Left ventricle myocardium inferior (tissue), 1 donor: ENCODE measurements at regions not wholly inside any gene's neighbourhood (a gene's known extent, or its start where the extent isn't known, plus 50 kb on each side); places are given as distances from the start of the nearest gene placed in this dataset.

Source experiments
- DNase-seq: peaks from one replicate; pipeline ENCODE4 v3.0.0-alpha.2; 2020
- H3K27ac ChIP-seq: fragments of 200-600 bp; replicated peaks from 2 replicates; pipeline ENCODE4 v1.8.0; 2021
- H3K27me3 ChIP-seq: fragments of 200-600 bp; 2 replicates; pipeline ENCODE4 v1.8.0; 2021; ENCODE audit warnings: low read depth
- H3K36me3 ChIP-seq: fragments of 200-600 bp; 2 replicates; pipeline ENCODE4 v1.8.0; 2021
- H3K4me1 ChIP-seq: fragments of 200-600 bp; 2 replicates; pipeline ENCODE4 v1.8.0; 2021
- H3K4me3 ChIP-seq: fragments of 200-600 bp; 2 replicates; pipeline ENCODE4 v1.8.0; 2021; ENCODE audit warnings: mild to moderate bottlenecking, moderate library complexity
- H3K9me3 ChIP-seq: fragments of 200-600 bp; replicated peaks from 2 replicates; pipeline ENCODE4 v1.8.0; 2021
- CTCF ChIP-seq: fragments of 200-600 bp; IDR thresholded peaks from 2 replicates; pipeline ENCODE4 v1.8.0; 2021; ENCODE audit warnings: antibody characterized with exemption, mild to moderate bottlenecking, borderline replicate concordance
- intact Hi-C: fragments of 100-400 bp; cut with micrococcal nuclease; formaldehyde crosslinking; loops from one replicate; pipeline ENCODE4 v1.11.0; 2022
- donor health status: DM: no; HTN: yes; CAD: no; lungs with severe emphysema.

- no peaks in the 10 kb centered on the region for H3K36me3 ChIP-seq
- TF ChIP-seq CTCF, result no peak
- H3K27ac ChIP-seq, result no peak overlapping the region
- no peaks in the 10 kb centered on the region for H3K9me3 ChIP-seq
- intact Hi-C loops, result no loop called here
- H3K4me1 ChIP-seq, result no peaks in the 10 kb centered on the region
- H3K27me3 ChIP-seq, result no peaks in the 10 kb centered on the region
- H3K4me3 ChIP-seq, result no peak overlapping the region
- DNase-seq, result no peak
These were observed 82.1 kb downstream of the PPP1R2C start for GRCh38 chrX:42695800-42696358.

GRCh38 chrX:42694260-42694815 is 83.6 kb downstream of the PPP1R2C start:
- no peak overlapping the region for H3K27ac ChIP-seq
- H3K4me1 ChIP-seq, result no peaks in the 10 kb centered on the region
- no peaks in the 10 kb centered on the region for H3K27me3 ChIP-seq
- no peaks in the 10 kb centered on the region for H3K36me3 ChIP-seq
- no peak overlapping the region for H3K4me3 ChIP-seq
- DNase-seq, result no peak
- no peaks in the 10 kb centered on the region for H3K9me3 ChIP-seq
- intact Hi-C loops, result no loop called here
- no peak for TF ChIP-seq CTCF

- H3K9me3 ChIP-seq, result no peaks in the 10 kb centered on the region
- H3K27me3 ChIP-seq, result no peaks in the 10 kb centered on the region
- H3K4me1 ChIP-seq, result no peaks in the 10 kb centered on the region
- no peak overlapping the region for H3K27ac ChIP-seq
- DNase-seq, result no peak
- no peak for TF ChIP-seq CTCF
- H3K36me3 ChIP-seq, result no peaks in the 10 kb centered on the region
- no peak overlapping the region for H3K4me3 ChIP-seq
- intact Hi-C loops, result no loop called here
These were observed 86.8 kb downstream of the PPP1R2C start for GRCh38 chrX:42691196-42691595.

- no peak for DNase-seq
- Histone ChIP-seq H3K9me3 (no peaks in the 10 kb centered on the region), H3K27ac (no peak overlapping the region), H3K27me3 (no peaks in the 10 kb centered on the region), H3K36me3 (no peaks in the 10 kb centered on the region), H3K4me3 (no peak overlapping the region), H3K4me1 (no peaks in the 10 kb centered on the region)
- intact Hi-C loops, result no loop called here
- no peak for TF ChIP-seq CTCF
These were observed 91.3 kb downstream of the PPP1R2C start for GRCh38 chrX:42686706-42687105.

- H3K27me3 ChIP-seq, result no peaks in the 10 kb centered on the region
- intact Hi-C loops, result no loop called here
- no peak overlapping the region for H3K27ac ChIP-seq
- H3K36me3 ChIP-seq, result no peaks in the 10 kb centered on the region
- TF ChIP-seq CTCF, result no peak
- no peaks in the 10 kb centered on the region for H3K9me3 ChIP-seq
- H3K4me1 ChIP-seq, result no peaks in the 10 kb centered on the region
- no peak for DNase-seq
- H3K4me3 ChIP-seq, result no peak overlapping the region
These were observed 91.7 kb downstream of the PPP1R2C start for GRCh38 chrX:42686296-42686695.

- Histone ChIP-seq H3K4me3 (no peak overlapping the region), H3K9me3 (no peaks in the 10 kb centered on the region), H3K27me3 (no peaks in the 10 kb centered on the region), H3K4me1 (no peaks in the 10 kb centered on the region), H3K27ac (no peak overlapping the region), H3K36me3 (no peaks in the 10 kb centered on the region)
- DNase-seq, result no peak
- intact Hi-C loops, result no loop called here
- TF ChIP-seq CTCF, result no peak
These were observed 93.9 kb downstream of the PPP1R2C start for GRCh38 chrX:42684065-42684464.
